Fibroblast of the conjunctiva (primary cell): ENCODE measurements at regions not wholly inside any gene's neighbourhood (a gene's known extent, or its start where the extent isn't known, plus 50 kb on each side); places are given as distances from the start of the nearest gene placed in this dataset.
"Not testable (repeated sequence)": the region's sequence is repeated elsewhere in the genome, so short reads cannot be mapped to it uniquely, and the experiment has no call there.

Experiments
- DNase-seq: peaks from one replicate; pipeline ENCODE4 v3.0.0-alpha.2; 2010; ENCODE audit warnings: low read depth

- no peak for DNase-seq
Measured at GRCh38 chr10:124213471-124213870, 120.1 kb upstream of the CHST15 start.

GRCh38 chr10:124212702-124213101, 119.3 kb upstream of the CHST15 start:
- DNase-seq, result no peak

- no peak for DNase-seq
Measured at GRCh38 chr10:124211921-124212320, 118.5 kb upstream of the CHST15 start.

- DNase-seq, result no peak
Measured at GRCh38 chr10:124210263-124210662, 116.9 kb upstream of the CHST15 start.

GRCh38 chr10:124207391-124207790, 114.0 kb upstream of the CHST15 start:
- no peak for DNase-seq

GRCh38 chr10:124206616-124207015, 113.2 kb upstream of the CHST15 start:
- DNase-seq, result no peak

GRCh38 chr10:124205432-124205831, 112.0 kb upstream of the CHST15 start:
- no peak for DNase-seq

- no peak for DNase-seq
Measured at GRCh38 chr10:124204726-124205125, 111.3 kb upstream of the CHST15 start.

- no peak for DNase-seq
Measured at GRCh38 chr10:124200011-124200410, 106.6 kb upstream of the CHST15 start.

- DNase-seq, result no peak
Measured at GRCh38 chr10:124198871-124199270, 105.5 kb upstream of the CHST15 start.

- DNase-seq, result no peak
Measured at GRCh38 chr10:124198125-124198501, 104.7 kb upstream of the CHST15 start.

- DNase-seq, result no peak
Measured at GRCh38 chr10:124197371-124198124, 104.2 kb upstream of the CHST15 start.

- DNase-seq, result no peak
Measured at GRCh38 chr10:124196659-124197058, 103.3 kb upstream of the CHST15 start.

- DNase-seq, result no peak
Measured at GRCh38 chr10:124194199-124194824, 100.9 kb upstream of the CHST15 start.

- DNase-seq, result no peak
Measured at GRCh38 chr10:124193309-124193696, 99.9 kb upstream of the CHST15 start.

GRCh38 chr10:124192664-124193308, 99.4 kb upstream of the CHST15 start:
- DNase-seq, result not testable (repeated sequence)

GRCh38 chr10:124190476-124190875, 97.1 kb upstream of the CHST15 start:
- DNase-seq, result not testable (repeated sequence)

GRCh38 chr10:124186956-124187355, 93.6 kb upstream of the CHST15 start:
- DNase-seq, result no peak

- no peak for DNase-seq
Measured at GRCh38 chr10:124185084-124185483, 91.7 kb upstream of the CHST15 start.

- no peak for DNase-seq
Measured at GRCh38 chr10:124184208-124184830, 90.9 kb upstream of the CHST15 start.

GRCh38 chr10:124183617-124184016, 90.2 kb upstream of the CHST15 start:
- no peak for DNase-seq

- no peak for DNase-seq
Measured at GRCh38 chr10:124182088-124182541, 88.7 kb upstream of the CHST15 start.

GRCh38 chr10:124181656-124182055, 88.3 kb upstream of the CHST15 start:
- no peak for DNase-seq
